GM19328 (cell line): ENCODE measurements at regions not wholly inside any gene's neighbourhood (a gene's known extent, or its start where the extent isn't known, plus 50 kb on each side); places are given as distances from the start of the nearest gene placed in this dataset.

Experiments used
- ATAC-seq: cut with Tn5 transposase; IDR thresholded peaks from one replicate; pipeline ENCODE4 v1.9.1; 2021; ENCODE audit warnings: mild to moderate bottlenecking, moderate library complexity; ENCODE audit not compliant: unreplicated experiment

DNA sequence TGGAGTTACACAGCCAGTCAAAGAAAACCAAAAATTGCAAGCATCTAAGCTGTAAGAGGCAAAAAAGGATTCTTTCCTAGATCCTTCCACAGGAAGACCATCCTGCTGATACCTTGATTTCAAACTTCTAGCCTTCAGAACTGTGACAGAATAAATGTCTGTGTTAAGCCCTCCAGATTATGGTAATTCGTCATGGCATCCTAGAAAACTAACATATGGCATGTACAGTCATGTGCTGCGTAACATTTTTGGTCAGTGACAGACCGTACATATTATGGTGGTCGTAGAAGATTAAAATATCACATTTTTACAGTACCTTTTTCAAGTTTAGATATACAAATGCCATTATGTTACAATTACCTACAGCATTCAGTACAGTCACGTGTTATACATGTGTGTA lies 660.9 kb upstream of the LMO3 start:
- ATAC-seq = no peak

DNA sequence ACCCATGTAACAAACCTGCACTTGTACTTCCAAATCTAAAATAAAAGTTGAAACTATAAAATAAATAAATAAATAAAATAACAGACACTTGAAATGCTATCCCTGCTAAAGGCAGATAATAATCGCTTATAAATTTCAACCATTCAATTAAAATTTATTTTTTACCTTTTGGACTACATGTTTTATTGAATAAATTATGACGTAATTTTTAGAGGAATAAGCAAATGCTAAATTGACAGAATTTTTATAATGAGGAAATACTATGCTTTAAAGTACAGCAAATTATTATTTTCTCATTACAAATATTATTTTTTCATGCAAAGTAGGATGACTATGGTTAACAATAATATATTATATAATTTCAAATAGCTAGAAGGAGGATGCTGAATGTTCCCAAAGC lies 658.6 kb upstream of the LMO3 start:
- no peak for ATAC-seq

DNA sequence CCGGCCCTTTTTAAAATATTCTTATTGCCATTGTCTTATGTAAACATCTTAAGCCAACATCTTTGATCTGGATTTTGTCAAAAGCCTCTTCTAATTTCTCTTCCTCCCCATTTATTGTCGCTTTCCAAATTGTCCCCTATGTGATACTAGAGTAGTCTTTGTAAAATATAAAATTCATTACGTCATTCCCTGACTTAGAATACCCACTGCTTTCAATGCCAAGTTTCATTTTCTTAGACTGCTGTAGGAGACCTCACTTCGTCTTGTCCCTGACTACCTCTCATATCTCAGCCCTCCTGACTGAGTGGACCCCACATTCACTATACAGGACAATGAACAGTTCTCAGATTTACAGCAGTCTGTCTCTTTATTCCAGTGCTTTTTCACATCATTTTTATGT lies 633.9 kb upstream of the LMO3 start:
- no peak for ATAC-seq

DNA sequence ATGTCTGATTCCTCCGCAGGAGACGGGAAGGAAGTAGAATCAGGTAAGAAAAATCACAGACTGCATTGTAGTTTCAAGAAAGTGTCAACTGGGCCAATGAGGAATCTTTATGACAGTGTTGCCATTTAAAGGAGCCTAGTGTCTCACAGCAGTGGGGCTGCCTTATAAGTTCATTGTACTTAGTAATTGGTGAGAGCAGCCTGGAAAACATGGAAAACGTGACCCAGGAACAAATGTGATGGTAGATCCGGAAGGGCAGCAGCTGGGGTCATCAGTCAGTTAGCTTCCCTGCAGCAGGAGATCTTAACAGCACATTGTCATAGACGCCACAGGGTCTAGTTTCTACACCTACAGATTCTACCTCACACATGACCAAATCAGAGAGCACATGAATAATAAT lies 630.0 kb upstream of the LMO3 start:
- ATAC-seq = no peak

DNA sequence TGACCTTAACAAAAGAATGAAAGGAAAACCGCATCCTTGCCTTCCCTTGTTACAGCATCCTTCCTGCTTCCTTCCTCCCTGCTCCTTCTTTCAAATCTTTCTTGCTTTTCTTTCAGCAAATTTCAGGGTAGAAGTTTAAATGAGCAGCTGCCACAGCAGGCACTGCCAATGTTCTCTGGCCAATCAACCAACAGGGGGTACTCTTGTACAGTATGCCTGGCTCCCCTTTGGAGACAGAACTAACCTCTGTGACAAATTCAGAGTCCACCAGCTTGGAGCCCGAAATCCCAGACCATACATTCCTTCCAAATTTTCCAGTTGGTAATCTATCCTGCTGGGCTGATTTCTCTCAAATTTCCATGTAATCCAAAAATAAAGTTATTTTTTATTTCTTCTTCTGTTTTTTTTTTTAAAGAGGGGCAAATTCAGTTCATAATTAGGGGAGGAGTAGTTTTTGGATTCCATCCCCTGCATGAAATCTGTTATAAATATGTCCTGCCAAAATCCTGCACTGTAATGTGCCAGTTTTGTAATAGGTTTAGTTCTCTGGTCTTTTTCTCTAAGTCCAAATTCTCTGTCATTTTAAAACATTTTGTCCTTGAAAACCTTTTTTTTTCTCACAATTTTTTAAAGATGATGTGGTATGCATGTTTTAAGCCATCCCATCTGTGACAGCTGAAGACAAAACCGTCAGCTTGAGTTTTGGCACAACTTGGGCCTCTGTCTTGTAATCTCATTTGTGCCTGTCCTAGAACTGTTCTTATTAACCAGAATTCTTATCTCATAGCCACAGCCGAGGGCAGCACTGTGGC lies 610.0 kb upstream of the LMO3 start:
- ATAC-seq = no peak

DNA sequence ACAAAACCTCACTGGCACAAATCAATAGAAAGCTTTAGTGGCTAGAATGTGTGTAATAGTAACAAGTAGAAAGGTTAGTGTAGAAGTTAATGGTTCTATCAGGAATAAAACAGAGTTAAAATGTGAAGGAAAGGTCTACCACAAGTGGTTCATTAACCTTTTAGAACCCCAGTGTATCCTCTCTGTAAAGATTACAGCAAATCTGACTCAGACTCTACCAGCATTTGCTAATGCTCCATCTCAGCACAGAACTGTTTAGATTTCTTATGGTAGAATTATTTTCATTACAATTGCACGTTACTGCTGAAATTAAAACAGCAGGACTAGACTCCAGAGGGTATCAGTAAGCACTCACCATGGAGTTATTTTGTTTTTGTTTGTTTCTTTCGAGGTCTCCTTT lies 609.0 kb upstream of the LMO3 start:
- no peak for ATAC-seq

DNA sequence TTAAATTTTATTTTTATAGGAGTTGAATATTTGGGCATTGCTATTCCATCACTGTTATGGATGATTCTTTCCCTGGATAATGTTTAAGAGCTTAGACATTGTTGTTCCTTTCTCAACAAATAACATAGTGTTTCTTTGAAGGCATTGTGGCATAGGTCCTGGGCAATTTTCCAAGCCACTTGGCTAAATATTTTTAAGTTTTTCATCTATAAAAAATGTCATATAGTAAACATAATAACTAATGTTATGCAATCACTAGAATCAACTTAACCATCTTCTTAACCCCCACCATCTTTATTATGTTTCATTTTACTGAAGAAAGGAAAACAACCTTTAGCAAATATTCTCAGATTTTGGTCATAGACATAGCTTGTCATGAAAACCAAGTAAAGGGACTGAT lies 600.6 kb upstream of the LMO3 start:
- ATAC-seq = no peak

DNA sequence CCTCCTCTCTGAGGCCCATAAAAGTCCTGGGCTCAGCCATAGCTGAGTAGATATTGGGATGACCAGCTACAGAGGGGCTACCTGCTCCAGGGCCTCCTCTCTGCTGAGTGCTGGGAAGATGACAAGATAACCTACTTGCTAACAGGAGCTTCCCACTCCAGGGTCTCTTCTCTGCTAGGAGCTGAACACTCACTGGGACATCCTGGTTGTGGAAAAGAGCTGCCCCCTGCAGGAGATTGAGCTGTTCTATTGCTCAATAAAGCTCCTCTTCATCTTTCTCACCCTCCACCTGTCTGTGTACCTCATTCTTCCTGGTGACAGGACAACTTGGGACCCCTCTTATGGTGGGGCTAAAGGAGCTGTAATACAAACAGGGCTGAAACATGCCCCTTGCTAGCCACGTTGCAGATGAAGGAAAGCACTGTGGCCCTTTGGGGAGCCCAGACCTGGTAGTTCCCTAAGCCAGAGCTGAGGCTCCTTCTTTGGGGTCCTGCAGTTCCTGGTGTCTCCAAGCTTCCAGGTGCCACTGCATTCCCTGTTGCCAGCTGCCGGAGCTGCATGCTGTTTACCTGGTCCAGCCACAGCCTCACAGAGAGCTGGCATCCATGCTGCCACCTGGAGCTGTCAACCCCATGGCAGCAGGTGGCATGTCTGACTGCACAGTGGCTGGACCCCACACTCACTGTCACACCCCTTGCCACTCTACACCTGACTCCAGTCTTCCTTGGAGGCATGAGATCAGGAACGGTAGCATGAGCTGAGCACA lies 598.5 kb upstream of the LMO3 start:
- ATAC-seq = no peak

DNA sequence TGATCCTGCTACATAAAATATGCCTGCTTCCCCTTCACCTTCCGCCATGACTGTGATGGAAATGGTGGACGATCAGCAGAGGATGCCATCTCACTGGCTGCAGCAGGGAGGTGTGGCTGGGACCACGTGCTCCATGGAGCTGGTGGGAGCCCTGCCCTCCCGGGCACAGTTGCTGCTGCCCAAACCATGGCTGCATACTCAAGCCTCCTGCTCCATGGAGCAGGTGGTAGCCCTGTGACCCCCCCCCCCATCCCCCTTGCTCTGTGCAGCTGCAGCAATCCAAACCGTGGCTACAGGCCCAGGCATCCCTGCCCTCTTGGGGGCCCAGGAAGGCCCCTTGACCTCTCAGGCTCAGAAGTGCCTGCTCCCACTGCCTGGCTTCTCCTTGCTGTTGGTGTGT lies 597.5 kb upstream of the LMO3 start:
- ATAC-seq = no peak

DNA sequence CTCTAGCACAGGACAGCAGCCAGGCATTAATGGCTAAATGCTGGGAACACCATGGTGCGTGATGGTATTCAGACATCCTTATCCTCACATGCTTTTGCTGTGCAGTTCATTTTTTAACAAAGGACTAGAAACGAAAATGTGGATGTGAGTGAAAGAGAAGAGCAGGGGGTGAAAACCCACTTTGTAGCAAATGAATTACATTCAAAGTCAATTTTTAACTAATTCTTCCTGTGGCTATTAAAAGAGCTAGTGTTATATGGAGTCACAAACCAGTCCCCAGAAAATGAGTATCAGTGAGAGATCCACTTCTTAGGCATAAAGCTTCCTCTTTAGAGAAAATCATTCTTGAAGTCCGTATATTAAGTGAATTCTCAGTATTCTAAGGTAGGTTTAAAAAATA lies 592.0 kb upstream of the LMO3 start:
- ATAC-seq = no peak

DNA sequence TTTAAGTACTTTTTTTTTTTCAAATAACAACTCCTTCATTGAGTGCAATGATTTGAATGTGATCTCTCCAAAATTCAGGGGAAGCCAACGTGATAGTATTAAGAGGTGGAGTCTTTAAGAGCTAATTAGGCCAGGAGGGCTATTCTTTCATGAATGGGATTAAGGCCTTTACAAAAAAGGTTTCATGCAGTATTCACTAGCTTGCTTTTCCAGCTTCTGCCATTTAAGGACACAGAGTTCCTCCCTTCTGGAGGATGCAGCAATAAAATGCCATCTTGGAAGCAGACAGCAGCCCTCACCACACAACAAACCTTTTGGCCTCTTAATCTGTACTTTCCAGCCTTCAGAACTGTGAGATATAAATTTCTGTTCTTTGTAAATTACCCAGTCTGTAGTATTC lies 586.8 kb upstream of the LMO3 start:
- ATAC-seq = no peak

DNA sequence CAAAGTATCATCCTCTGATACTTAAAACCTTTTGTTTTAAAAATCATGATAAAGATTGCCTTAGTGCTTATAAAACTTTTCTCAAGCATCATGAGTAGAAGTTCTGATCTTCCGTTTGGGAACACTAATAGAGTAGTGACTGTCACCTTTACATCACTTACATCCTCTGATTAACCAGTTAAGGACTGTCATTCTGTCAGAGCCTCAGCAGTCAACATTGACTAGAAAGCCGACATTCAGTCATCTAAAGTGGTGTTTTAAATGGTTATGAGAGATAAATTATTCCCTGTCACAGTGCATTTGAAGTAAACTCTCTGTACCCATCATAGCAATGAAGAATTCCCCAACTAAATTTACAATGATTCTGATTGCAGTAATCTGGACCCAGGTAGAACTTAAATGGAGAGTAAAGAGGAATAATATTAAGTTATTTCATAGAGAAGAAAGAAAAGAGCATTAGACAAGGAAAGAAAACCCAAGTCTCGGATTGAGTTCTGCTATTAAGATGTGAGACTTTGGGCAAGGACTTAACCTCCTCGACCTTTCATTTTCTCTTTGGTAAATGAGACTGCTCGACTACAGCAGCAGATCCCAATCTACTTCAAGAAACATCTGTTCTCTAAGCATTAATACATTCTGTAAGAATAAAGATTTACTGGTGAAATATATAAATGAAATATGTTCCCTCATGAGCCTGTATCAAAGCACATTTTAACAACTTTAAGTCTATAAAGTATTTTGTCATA lies 563.9 kb upstream of the LMO3 start:
- no peak for ATAC-seq

DNA sequence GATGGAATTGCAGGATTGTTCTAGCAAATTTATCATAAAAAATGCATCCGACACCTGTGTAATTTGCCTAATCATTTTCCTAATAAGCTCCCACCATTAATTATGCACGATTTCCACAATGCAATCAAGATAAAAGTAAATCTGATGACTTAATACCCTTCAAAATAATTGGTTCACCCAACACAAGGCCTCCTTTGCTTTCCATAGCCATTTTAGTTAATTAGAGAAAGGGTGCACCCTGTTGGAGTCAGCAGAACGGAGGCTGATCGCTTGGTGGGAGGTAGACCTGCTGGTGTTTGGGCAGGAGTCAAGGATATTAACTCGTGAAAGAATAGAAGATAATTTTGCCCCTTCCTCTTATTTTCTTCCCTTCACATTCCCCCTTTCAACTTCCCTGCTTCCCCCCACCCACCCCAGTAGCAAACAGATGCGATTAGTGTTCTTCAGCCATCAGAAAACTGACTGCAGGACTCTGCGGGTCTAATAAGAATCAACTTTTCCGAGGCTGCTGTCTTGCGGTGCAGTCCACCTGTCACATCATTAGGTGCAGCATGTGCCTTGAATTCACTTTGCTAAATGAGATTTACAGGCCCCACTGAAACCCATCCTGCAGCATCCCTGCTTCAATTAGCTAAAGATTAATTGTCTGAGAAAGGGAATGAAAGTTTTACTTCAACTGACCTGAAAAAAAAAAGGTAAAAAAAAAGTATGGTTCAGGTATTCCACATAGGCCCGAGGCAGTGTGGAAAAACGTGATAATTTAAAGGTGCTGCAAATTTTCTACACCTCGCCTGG lies 553.7 kb upstream of the LMO3 start:
- no peak for ATAC-seq

DNA sequence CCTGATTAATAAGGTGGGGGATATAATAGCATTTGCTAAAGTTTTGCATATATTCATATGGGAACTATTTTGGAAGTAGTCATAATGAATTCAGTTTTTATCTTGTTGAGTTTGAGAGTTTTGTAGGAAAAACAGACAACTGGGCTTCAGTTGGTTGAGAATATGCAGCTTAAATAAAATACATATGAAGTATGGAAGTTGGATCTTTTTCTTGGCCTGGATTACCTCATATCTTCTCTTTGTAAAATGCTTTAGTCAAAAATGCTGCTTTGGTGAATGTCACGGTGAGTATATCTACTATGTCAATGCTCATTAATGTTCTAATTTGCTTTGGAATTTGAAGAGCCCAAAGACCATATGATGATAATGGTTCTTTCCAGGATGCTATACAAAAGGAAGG lies 552.2 kb upstream of the LMO3 start:
- no peak for ATAC-seq

DNA sequence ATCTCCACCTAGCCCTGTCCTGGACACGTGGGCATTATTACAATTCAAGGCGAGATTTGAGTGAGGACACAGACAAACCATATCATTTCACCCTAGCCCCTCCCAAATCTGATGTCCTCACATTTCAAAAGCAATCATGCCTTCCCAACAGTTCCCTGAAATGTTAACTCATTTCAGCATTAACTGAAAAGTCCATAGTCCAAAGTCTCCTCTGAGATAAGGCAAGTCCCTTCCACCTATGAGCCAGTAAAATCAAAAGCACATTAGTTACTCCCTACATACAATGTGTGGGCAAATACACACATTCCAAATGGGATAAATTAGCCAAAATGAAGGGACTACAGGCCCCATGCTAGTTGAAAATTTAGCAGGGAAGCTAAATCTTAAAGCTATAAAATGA lies 546.0 kb upstream of the LMO3 start:
- ATAC-seq = no peak

DNA sequence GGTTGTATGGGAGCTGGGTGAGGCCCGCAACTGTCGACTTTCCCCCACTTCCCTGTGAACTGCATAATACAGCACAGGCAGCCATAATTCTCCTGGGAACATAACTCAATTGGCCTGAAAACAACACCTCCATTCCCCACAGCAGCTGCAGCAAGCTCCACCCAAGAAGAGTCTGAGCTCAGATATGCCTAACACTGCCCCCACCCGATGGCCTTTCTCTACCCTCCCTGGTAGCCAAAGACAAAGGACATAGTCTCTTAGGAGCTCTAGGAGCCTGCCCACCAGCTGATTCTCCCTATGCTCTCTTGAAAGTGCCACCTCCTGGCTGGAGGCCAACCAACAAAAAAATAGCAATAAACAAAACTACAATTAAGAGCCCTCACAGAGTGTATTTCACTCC lies 542.7 kb upstream of the LMO3 start:
- no peak for ATAC-seq

DNA sequence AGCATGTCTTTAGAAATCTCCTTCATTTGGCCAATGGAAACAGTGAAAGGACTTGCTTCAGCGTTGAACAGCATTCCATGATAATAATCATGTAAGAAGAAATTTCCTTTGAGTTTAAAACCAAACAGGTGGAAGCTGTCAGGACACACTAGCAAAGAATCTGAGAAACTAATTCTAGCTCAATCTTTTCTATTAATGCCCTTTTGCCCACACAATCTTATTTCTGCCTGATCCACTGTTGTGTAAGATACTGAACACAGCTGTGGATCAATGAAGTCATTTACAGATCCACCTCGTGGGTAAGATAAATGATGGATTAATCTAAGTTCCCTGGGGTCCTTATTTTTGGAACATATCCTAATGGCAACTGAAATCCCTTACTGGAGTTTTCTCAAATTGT lies 536.9 kb upstream of the LMO3 start:
- ATAC-seq = no peak

DNA sequence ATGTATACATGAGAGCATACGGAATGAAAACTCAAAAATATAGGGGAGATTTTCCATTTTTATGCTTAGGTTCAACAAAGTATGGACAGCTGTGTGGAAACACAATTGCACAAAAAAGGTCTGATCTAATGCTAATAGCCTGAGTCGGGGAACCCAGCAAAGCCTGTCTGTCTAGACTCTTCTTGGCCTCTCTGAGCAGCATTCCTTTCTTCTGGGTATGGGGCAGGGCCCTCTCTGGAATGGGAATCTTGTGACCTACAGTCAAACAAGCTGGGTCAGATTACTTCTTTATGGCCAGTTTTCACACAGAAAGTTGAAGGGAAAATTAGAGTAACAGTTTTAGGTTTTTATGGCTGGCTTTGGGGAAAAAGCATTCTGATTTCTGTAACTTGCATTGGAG lies 534.0 kb upstream of the LMO3 start:
- no peak for ATAC-seq

DNA sequence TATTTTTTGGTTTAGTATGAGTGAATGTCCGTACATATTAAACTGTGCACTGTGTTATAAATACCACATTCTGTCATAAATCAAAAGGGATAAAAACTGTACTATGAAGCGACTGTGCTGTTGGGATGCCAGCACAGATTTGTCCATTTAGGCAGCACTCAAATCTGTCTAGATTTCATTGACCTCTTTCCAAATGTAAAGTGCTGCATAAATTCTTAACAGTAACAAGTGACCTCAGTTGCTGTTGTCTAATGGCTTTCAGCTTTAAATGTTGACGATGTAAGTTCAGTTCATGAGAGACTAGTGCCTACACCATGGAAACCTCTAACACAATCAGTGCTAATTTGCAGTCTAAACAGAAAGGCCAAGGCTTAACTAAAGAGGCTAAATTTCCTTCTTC lies 531.4 kb upstream of the LMO3 start:
- ATAC-seq = no peak

DNA sequence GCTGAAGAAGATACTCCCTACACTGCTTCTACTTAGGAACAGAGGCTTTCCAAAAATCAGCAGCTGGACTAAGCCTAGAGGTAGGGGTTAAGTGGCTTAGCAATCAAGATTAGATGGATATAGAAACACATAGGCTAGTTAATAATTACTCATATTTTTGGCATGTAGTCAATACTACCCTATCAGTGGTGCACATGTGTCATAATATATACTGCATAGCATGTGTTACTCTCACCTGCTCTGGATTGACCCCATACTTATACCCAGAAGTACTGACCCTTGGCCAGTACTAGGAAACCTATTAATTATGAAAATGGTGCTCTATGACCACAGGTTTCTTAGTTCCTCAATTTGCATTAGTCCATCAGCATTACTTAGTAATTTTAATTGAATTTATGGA lies 528.4 kb upstream of the LMO3 start:
- no peak for ATAC-seq

DNA sequence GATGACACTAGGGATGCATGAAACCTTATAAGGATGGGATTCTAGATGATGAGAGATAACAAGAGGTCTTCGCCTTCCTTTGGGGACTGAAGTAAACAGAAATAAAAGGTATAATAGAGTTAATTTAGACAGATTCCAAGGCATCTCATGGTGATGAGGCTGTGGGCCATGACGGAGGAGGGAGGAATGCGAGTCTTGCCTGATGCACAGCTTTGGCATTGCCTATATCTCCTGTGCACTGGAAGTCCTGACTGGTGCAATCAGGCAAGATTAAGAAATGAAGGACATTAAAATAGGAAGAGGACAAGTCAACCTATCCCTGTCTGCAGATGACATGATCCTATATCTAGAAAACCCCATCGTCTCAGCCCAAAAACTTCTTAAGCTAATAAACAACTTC lies 526.4 kb upstream of the LMO3 start:
- ATAC-seq = no peak
